HG02678 (cell line): ENCODE measurements at regions not wholly inside any gene's neighbourhood (a gene's known extent, or its start where the extent isn't known, plus 50 kb on each side); places are given as distances from the start of the nearest gene placed in this dataset.

ENCODE experiments used
- ATAC-seq: cut with Tn5 transposase; IDR thresholded peaks from one replicate; pipeline ENCODE4 v1.9.1; 2021; ENCODE audit warnings: mild to moderate bottlenecking, moderate library complexity; ENCODE audit not compliant: unreplicated experiment

GRCh38 chr6:100944644-100945043 lies 63.5 kb upstream of the ASCC3 start:
- no peak for ATAC-seq

- no peak for ATAC-seq
Measured at GRCh38 chr6:100946021-100946540, 65.0 kb upstream of the ASCC3 start.

GRCh38 chr6:100946711-100947110 lies 65.6 kb upstream of the ASCC3 start:
- no peak for ATAC-seq

GRCh38 chr6:100948381-100949133 lies 67.4 kb upstream of the ASCC3 start:
- no peak for ATAC-seq

- no peak for ATAC-seq
Measured at GRCh38 chr6:100952006-100952405, 70.9 kb upstream of the ASCC3 start.

- ATAC-seq: no peak
Measured at GRCh38 chr6:100959280-100959679, 78.2 kb upstream of the ASCC3 start.

GRCh38 chr6:100962466-100962865 lies 81.3 kb upstream of the ASCC3 start:
- no peak for ATAC-seq

- ATAC-seq: no peak
Measured at GRCh38 chr6:100965067-100965466, 83.9 kb upstream of the ASCC3 start.

- no peak for ATAC-seq
Measured at GRCh38 chr6:100968949-100969348, 87.8 kb upstream of the ASCC3 start.

- ATAC-seq: no peak
Measured at GRCh38 chr6:100979267-100979666, 98.1 kb upstream of the ASCC3 start.

GRCh38 chr6:100980949-100981348 lies 99.8 kb upstream of the ASCC3 start:
- no peak for ATAC-seq

- ATAC-seq: no peak
Measured at GRCh38 chr6:100986921-100987320, 105.8 kb upstream of the ASCC3 start.

GRCh38 chr6:100987556-100987955 lies 106.4 kb upstream of the ASCC3 start:
- ATAC-seq: no peak

- no peak for ATAC-seq
Measured at GRCh38 chr6:100988391-100988984, 107.4 kb upstream of the ASCC3 start.

GRCh38 chr6:100990070-100990469 lies 108.9 kb upstream of the ASCC3 start:
- ATAC-seq: no peak

- no peak for ATAC-seq
Measured at GRCh38 chr6:100996409-100996808, 115.3 kb upstream of the ASCC3 start.

GRCh38 chr6:100998111-100998510 lies 117.0 kb upstream of the ASCC3 start:
- ATAC-seq: no peak

- no peak for ATAC-seq
Measured at GRCh38 chr6:100999034-100999597, 118.0 kb upstream of the ASCC3 start.

GRCh38 chr6:101000341-101000740 lies 119.2 kb upstream of the ASCC3 start:
- no peak for ATAC-seq

- no peak for ATAC-seq
Measured at GRCh38 chr6:101001012-101001411, 119.9 kb upstream of the ASCC3 start.

- no peak for ATAC-seq
Measured at GRCh38 chr6:101001607-101002006, 120.5 kb upstream of the ASCC3 start.

GRCh38 chr6:101003075-101003474 lies 121.9 kb upstream of the ASCC3 start:
- no peak for ATAC-seq
